ENCODE measurements at regions not wholly inside any gene's neighbourhood (a gene's known extent, or its start where the extent isn't known, plus 50 kb on each side); places are given as distances from the start of the nearest gene placed in this dataset.

DNA sequence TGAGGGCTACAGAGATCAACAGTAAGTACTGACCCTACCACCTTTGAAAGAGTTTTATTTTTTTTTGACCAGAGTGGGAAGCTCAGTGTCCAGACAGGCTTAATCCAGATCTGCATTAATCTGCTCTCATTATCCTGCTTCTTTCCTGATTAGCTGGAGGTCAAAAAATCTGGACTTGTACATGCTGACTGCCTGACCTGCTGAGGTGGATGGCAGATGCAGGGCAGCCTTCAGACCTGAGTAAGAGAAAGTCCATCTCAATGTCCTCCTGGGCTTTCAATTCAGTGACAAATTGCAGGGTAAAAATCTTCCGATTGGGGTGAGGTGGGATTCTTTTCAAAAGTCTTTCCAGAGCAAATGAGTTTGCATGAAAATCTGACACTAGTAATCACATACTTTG lies 998.8 kb upstream of the PIK3C3 start:
- Mint-ChIP-seq H3K4me1 (ENCODE audit: low read depth, unreplicated experiment) (no peaks in the 10 kb centered on the region), H3K27me3 (ENCODE audit: insufficient read depth, unreplicated experiment) (peaks cover 3% of the 10 kb centered on the region), H3K9me3 (ENCODE audit: unreplicated experiment) (no peaks in the 10 kb centered on the region), H3K27ac (ENCODE audit: unreplicated experiment) (no peak overlapping the region), H3K4me3 (ENCODE audit: unreplicated experiment) (no peak overlapping the region), H3K36me3 (ENCODE audit: insufficient read depth, unreplicated experiment) (no peaks in the 10 kb centered on the region)
- ChIA-PET POLR2A (no interaction called here), CTCF (no interaction called here)
- no peak overlapping the region for H3K4me3 ChIP-seq (ENCODE audit: low read depth, low read length)
- no TSS peak for BruUV-seq (replicated peaks)
- intact Hi-C loops (cut with micrococcal nuclease; ENCODE audit: unreplicated experiment) = no loop called here
- H3K9me3 ChIP-seq = no peaks in the 10 kb centered on the region
- TF ChIP-seq, protein P1, sequence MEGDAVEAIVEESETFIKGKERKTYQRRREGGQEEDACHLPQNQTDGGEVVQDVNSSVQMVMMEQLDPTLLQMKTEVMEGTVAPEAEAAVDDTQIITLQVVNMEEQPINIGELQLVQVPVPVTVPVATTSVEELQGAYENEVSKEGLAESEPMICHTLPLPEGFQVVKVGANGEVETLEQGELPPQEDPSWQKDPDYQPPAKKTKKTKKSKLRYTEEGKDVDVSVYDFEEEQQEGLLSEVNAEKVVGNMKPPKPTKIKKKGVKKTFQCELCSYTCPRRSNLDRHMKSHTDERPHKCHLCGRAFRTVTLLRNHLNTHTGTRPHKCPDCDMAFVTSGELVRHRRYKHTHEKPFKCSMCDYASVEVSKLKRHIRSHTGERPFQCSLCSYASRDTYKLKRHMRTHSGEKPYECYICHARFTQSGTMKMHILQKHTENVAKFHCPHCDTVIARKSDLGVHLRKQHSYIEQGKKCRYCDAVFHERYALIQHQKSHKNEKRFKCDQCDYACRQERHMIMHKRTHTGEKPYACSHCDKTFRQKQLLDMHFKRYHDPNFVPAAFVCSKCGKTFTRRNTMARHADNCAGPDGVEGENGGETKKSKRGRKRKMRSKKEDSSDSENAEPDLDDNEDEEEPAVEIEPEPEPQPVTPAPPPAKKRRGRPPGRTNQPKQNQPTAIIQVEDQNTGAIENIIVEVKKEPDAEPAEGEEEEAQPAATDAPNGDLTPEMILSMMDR (IDR thresholded peaks at IDR 0.05; ENCODE audit: insufficient read depth in 1 of 2, low read depth in 1 of 2, low read length in 1 of 2, severe bottlenecking in 1 of 2, unreplicated experiment in 1 of 2) = no peak
- H3K27me3 ChIP-seq (replicated peaks; ENCODE audit: control insufficient read depth, insufficient read depth, low read length) = no peaks in the 10 kb centered on the region
- no peaks in the 10 kb centered on the region for H3K36me3 ChIP-seq (ENCODE audit: control insufficient read depth, insufficient read depth, low read length)
- no peaks in the 10 kb centered on the region for H3K4me1 ChIP-seq
- DNase-seq = no peak

DNA sequence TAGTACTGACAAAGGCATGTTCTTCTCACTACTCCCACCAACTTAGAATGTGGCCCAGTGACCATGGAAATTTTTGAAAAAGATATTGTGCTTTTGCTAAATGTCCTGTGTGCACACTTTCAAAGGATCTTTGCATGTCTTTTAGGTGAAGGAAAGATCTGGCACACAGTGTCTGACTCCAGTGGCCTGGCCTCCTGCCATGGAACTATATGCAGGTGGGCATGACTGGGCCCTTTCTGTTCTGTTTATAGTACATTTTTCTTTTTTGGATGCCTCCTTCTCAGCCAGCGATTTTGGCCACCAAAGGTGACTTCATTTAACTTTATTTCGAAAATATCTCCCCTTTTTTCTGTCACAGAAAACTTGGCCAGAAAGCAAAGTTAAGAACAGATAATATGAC lies 999.7 kb upstream of the PIK3C3 start:
- H3K4me3 ChIP-seq (ENCODE audit: low read depth, low read length) = no peak overlapping the region
- intact Hi-C loops (cut with micrococcal nuclease; ENCODE audit: unreplicated experiment) = no loop called here
- H3K27ac Mint-ChIP-seq (ENCODE audit: unreplicated experiment) = no peak overlapping the region
- ChIA-PET POLR2A (no interaction called here), CTCF (no interaction called here)
- H3K27me3 ChIP-seq (replicated peaks; ENCODE audit: control insufficient read depth, insufficient read depth, low read length) = no peaks in the 10 kb centered on the region
- peaks cover 3% of the 10 kb centered on the region for H3K27me3 Mint-ChIP-seq (ENCODE audit: insufficient read depth, unreplicated experiment)
- no peaks in the 10 kb centered on the region for H3K36me3 Mint-ChIP-seq (ENCODE audit: insufficient read depth, unreplicated experiment)
- no peaks in the 10 kb centered on the region for H3K9me3 Mint-ChIP-seq (ENCODE audit: unreplicated experiment)
- no peak overlapping the region for H3K4me3 Mint-ChIP-seq (ENCODE audit: unreplicated experiment)
- no peaks in the 10 kb centered on the region for H3K36me3 ChIP-seq (ENCODE audit: control insufficient read depth, insufficient read depth, low read length)
- no peaks in the 10 kb centered on the region for H3K4me1 ChIP-seq
- BruUV-seq (replicated peaks) = no TSS peak
- TF ChIP-seq, protein P1 (IDR thresholded peaks at IDR 0.05; ENCODE audit: insufficient read depth in 1 of 2, low read depth in 1 of 2, low read length in 1 of 2, severe bottlenecking in 1 of 2, unreplicated experiment in 1 of 2) = no peak
- no peaks in the 10 kb centered on the region for H3K9me3 ChIP-seq
- no peak for DNase-seq
- H3K4me1 Mint-ChIP-seq (ENCODE audit: low read depth, unreplicated experiment) = no peaks in the 10 kb centered on the region

DNA sequence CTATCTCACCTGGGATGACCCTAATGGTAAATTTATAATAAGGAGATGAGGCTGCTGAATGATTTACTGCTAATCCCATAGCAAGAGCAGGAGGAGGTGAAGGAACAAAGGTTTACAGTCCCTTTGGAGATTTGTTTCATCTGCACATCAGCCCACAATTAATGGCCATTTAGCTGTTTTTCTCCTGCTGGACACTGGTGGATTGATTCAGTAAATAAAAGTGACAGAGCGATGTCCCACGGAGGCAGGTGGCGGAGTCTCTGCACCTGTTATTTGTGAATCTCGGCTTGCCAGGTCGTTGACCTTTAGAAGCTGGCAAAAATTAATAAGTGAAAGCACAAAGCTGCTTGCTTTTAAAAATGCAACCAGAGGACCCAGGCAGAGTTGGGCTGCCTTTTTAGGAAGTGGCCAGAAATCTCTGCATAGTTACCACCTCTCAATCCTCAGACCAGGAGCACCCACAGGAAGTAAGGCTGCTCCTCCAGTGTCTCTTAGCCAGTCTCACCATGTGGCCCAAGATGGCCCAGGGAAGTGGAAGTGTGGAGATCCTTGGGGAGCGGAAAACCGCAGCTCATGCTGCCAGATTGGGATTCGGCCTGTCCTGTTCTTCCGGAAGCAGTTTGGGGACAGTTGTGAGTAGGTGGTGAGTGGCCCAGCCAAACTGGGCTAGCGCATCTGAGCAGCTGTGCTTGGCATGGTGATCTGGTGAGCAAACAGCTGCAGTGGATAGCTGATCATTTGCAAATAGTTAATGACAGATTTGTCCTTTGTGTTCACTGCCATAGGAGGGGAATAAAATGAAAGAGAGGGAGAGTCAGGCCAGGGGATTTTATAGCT lies 1005.7 kb upstream of the PIK3C3 start:
- Histone ChIP-seq H3K36me3 (ENCODE audit: control insufficient read depth, insufficient read depth, low read length) (no peaks in the 10 kb centered on the region), H3K27me3 (replicated peaks; ENCODE audit: control insufficient read depth, insufficient read depth, low read length) (no peaks in the 10 kb centered on the region), H3K9me3 (no peaks in the 10 kb centered on the region), H3K4me1 (no peaks in the 10 kb centered on the region), H3K4me3 (ENCODE audit: low read depth, low read length) (no peak overlapping the region)
- TF ChIP-seq, protein P1 (IDR thresholded peaks at IDR 0.05; ENCODE audit: insufficient read depth in 1 of 2, low read depth in 1 of 2, low read length in 1 of 2, severe bottlenecking in 1 of 2, unreplicated experiment in 1 of 2) = no peak
- ChIA-PET POLR2A (no interaction called here), CTCF (no interaction called here)
- no peaks in the 10 kb centered on the region for H3K36me3 Mint-ChIP-seq (ENCODE audit: insufficient read depth, unreplicated experiment)
- no peak overlapping the region for H3K27ac Mint-ChIP-seq (ENCODE audit: unreplicated experiment)
- H3K9me3 Mint-ChIP-seq (ENCODE audit: unreplicated experiment) = no peaks in the 10 kb centered on the region
- no peaks in the 10 kb centered on the region for H3K4me1 Mint-ChIP-seq (ENCODE audit: low read depth, unreplicated experiment)
- intact Hi-C loops (cut with micrococcal nuclease; ENCODE audit: unreplicated experiment) = no loop called here
- H3K27me3 Mint-ChIP-seq (ENCODE audit: insufficient read depth, unreplicated experiment) = peaks cover 5% of the 10 kb centered on the region
- no peak overlapping the region for H3K4me3 Mint-ChIP-seq (ENCODE audit: unreplicated experiment)
- BruUV-seq (replicated peaks) = no TSS peak
- DNase-seq = no peak

Data from Caco-2 (cell line).